Stomach (tissue), 4 donors: ENCODE measurements at regions not wholly inside any gene's neighbourhood (a gene's known extent, or its start where the extent isn't known, plus 50 kb on each side); places are given as distances from the start of the nearest gene placed in this dataset.

Experiments
- EP300 ChIP-seq: sonication (generic); formaldehyde crosslinking; IDR thresholded peaks from one replicate; pipeline ENCODE4 v1.6.1; 2017; ENCODE audit warnings: antibody characterized with exemption
- POLR2A ChIP-seq, 4 donors: fragments of 450-650 bp; IDR thresholded peaks; one replicate each; pipeline ENCODE4 v1.6.1; 2016; ENCODE audit warnings: antibody characterized with exemption in 4 of 4, control low read depth in 2 of 4, mild to moderate bottlenecking in 1 of 4, moderate library complexity in 1 of 4
- POLR2AphosphoS5 ChIP-seq, 3 donors: sonication (generic); formaldehyde crosslinking; IDR thresholded peaks; one replicate each; pipeline ENCODE4 v1.6.1; 2016; ENCODE audit warnings: antibody characterized with exemption in 3 of 3
- TF ChIP-seq, protein P1 (sequence below), 7 experiments: fragments of 450-650 bp in 4 of 7; fragments of 200-600 bp in 3 of 7; sonication (generic) in 3 of 7; IDR thresholded peaks; one replicate each; pipeline ENCODE4 v1.5.1; 2016 to 2019; ENCODE audit warnings: antibody characterized with exemption in 7 of 7, control low read depth in 2 of 7, mild to moderate bottlenecking in 1 of 7

DNA sequence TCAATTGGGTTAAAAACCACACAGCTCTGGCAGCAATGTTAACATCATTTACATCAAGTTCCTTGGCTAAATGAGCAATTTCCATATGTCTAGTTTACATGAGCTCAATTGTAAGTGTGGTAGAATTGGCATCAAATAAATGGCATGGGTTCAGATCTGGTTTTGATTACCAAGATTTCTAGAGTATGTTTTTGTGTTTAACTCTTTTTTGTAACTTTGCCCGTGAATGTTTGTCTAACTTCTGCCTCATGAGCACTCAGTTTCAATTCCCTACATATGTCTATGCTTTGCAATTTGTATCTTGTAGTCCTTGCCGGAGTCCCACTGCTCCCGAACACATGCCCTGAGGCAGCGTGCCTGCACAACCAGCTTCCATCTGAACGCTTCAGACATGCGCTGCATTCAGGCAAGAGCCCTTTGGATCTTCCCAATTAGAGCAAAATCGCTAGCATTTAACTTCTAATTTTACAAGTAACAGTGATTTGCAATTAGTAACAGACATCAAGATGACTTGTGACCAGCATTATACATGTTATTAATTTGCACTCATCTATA is 644.4 kb downstream of the TRIML1 start:
- TF ChIP-seq, protein P1, sequence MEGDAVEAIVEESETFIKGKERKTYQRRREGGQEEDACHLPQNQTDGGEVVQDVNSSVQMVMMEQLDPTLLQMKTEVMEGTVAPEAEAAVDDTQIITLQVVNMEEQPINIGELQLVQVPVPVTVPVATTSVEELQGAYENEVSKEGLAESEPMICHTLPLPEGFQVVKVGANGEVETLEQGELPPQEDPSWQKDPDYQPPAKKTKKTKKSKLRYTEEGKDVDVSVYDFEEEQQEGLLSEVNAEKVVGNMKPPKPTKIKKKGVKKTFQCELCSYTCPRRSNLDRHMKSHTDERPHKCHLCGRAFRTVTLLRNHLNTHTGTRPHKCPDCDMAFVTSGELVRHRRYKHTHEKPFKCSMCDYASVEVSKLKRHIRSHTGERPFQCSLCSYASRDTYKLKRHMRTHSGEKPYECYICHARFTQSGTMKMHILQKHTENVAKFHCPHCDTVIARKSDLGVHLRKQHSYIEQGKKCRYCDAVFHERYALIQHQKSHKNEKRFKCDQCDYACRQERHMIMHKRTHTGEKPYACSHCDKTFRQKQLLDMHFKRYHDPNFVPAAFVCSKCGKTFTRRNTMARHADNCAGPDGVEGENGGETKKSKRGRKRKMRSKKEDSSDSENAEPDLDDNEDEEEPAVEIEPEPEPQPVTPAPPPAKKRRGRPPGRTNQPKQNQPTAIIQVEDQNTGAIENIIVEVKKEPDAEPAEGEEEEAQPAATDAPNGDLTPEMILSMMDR (IDR thresholded peaks at IDR 0.05), result no peak
- TF ChIP-seq POLR2AphosphoS5 (IDR thresholded peaks at IDR 0.05) (no peak), EP300 (no peak), POLR2A (IDR thresholded peaks at IDR 0.05) (no peak)
